Mesenchymal stem cell (in vitro differentiated cells and primary cell): ENCODE measurements at regions not wholly inside any gene's neighbourhood (a gene's known extent, or its start where the extent isn't known, plus 50 kb on each side); places are given as distances from the start of the nearest gene placed in this dataset.

Source experiments
- DNase-seq: peaks from one replicate; pipeline ENCODE4 v3.0.0-alpha.2; 2013
- H2AFZ ChIP-seq: one replicate; pipeline ENCODE4 v1.6.1; 2013; ENCODE audit warnings: low read depth, mild to moderate bottlenecking, control low read depth, inconsistent platforms, low read length, moderate library complexity
- H2AK5ac ChIP-seq: 2 replicates; pipeline ENCODE4 v1.6.1; 2013; ENCODE audit warnings: low read length, moderate library complexity, mild to moderate bottlenecking, inconsistent platforms; ENCODE audit not compliant: severe bottlenecking
- H2BK120ac ChIP-seq: one replicate; pipeline ENCODE4 v1.6.1; 2013; ENCODE audit warnings: low read depth, mild to moderate bottlenecking, inconsistent platforms, low read length, moderate library complexity
- H2BK12ac ChIP-seq, 2 experiments: one replicate each; pipeline ENCODE4 v1.6.1; 2013; ENCODE audit warnings: inconsistent platforms in 2 of 2, low read length in 2 of 2, mild to moderate bottlenecking in 2 of 2, moderate library complexity in 2 of 2, control low read depth in 1 of 2
- H2BK15ac ChIP-seq: one replicate; pipeline ENCODE4 v1.6.1; 2013; ENCODE audit warnings: mild to moderate bottlenecking, low read depth, inconsistent platforms; ENCODE audit not compliant: poor library complexity, severe bottlenecking
- H2BK5ac ChIP-seq: 2 replicates; pipeline ENCODE4 v1.6.1; 2013; ENCODE audit warnings: low read depth, mild to moderate bottlenecking, low read length, control low read depth, inconsistent platforms; ENCODE audit not compliant: poor library complexity, severe bottlenecking
- H3K14ac ChIP-seq, 2 experiments: one replicate each; pipeline ENCODE4 v1.6.1; 2013; ENCODE audit warnings: inconsistent platforms in 2 of 2, low read length in 2 of 2, control low read depth in 1 of 2, mild to moderate bottlenecking in 1 of 2, moderate library complexity in 1 of 2
- H3K18ac ChIP-seq, 2 experiments: one replicate each; pipeline ENCODE4 v1.6.1; 2013; ENCODE audit warnings: inconsistent platforms in 2 of 2, low read length in 2 of 2, control low read depth in 1 of 2, low read depth in 1 of 2, mild to moderate bottlenecking in 1 of 2
- H3K23ac ChIP-seq, 2 experiments: one replicate each; pipeline ENCODE4 v1.6.1; 2013; ENCODE audit warnings: inconsistent platforms in 2 of 2, low read length in 2 of 2, mild to moderate bottlenecking in 2 of 2, moderate library complexity in 2 of 2, control low read depth in 1 of 2
- H3K27ac ChIP-seq: 2 replicates; pipeline ENCODE4 v1.5.1; 2013; ENCODE audit warnings: mild to moderate bottlenecking, moderate library complexity, low read length, control low read depth, inconsistent platforms; ENCODE audit not compliant: poor library complexity, severe bottlenecking
- H3K27me3 ChIP-seq, 2 experiments: 2 replicates each; pipeline versions ENCODE4 v1.6.1 to v1.7.0; 2013; ENCODE audit warnings: low read length in 2 of 2, mild to moderate bottlenecking in 2 of 2, moderate library complexity in 2 of 2, control low read depth in 1 of 2, inconsistent platforms in 1 of 2; ENCODE audit not compliant: control insufficient read depth in 1 of 2, insufficient read depth in 1 of 2
- H3K36me3 ChIP-seq, 2 experiments: 2 replicates each; pipeline versions ENCODE4 v1.6.1 to v1.7.0; 2013; ENCODE audit warnings: low read length in 2 of 2, control low read depth in 1 of 2, inconsistent platforms in 1 of 2, low read depth in 1 of 2, mild to moderate bottlenecking in 1 of 2; ENCODE audit not compliant: insufficient read depth in 2 of 2, control insufficient read depth in 1 of 2
- H3K4ac ChIP-seq, 2 experiments: one replicate each; pipeline ENCODE4 v1.6.1; 2013; ENCODE audit warnings: inconsistent platforms in 2 of 2, low read length in 2 of 2, mild to moderate bottlenecking in 2 of 2, moderate library complexity in 2 of 2, control low read depth in 1 of 2, low read depth in 1 of 2
- H3K4me1 ChIP-seq: 2 replicates; pipeline ENCODE4 v1.6.1; 2013; ENCODE audit warnings: low read depth, low read length, control low read depth; ENCODE audit not compliant: control insufficient read depth, insufficient read depth
- H3K4me2 ChIP-seq: 2 replicates; pipeline ENCODE4 v1.6.1; 2013; ENCODE audit warnings: low read length, mild to moderate bottlenecking, inconsistent platforms; ENCODE audit not compliant: poor library complexity, severe bottlenecking
- H3K4me3 ChIP-seq, 2 experiments: 2 replicates each; pipeline versions ENCODE4 v1.5.1 to v1.7.0; 2013; ENCODE audit warnings: low read length in 2 of 2, mild to moderate bottlenecking in 2 of 2, control low read depth in 1 of 2, low read depth in 1 of 2; ENCODE audit not compliant: insufficient read depth in 1 of 2
- H3K79me1 ChIP-seq: replicated peaks from 2 replicates; pipeline ENCODE4 v1.6.1; 2013; ENCODE audit warnings: mild to moderate bottlenecking, control low read depth, low read length, inconsistent platforms; ENCODE audit not compliant: poor library complexity, severe bottlenecking
- H3K9ac ChIP-seq: 2 replicates; pipeline ENCODE4 v1.7.0; 2013; ENCODE audit warnings: mild to moderate bottlenecking, low read length, moderate library complexity
- H3K9me3 ChIP-seq: 2 replicates; pipeline ENCODE4 v1.7.0; 2013; ENCODE audit warnings: mild to moderate bottlenecking, low read length; ENCODE audit not compliant: control insufficient read depth
- H4K8ac ChIP-seq: one replicate; pipeline ENCODE4 v1.6.1; 2013; ENCODE audit warnings: inconsistent platforms, mild to moderate bottlenecking, low read length, moderate library complexity
- H4K91ac ChIP-seq: one replicate; pipeline ENCODE4 v1.6.1; 2013; ENCODE audit warnings: mild to moderate bottlenecking, low read length, inconsistent platforms
- WGBS: methylation state at CpG from one replicate; pipeline ENCODE4 v1.1.7; 2013; ENCODE audit warnings: mixed read lengths; 5-methylcytosine and 5-hydroxymethylcytosine counted together

- Histone ChIP-seq H3K14ac (no peak overlapping the region), H2BK120ac (no peak overlapping the region), H3K4me1 (no peaks in the 10 kb centered on the region), H4K8ac (no peak overlapping the region), H4K91ac (no peak overlapping the region), H3K36me3 (no peaks in the 10 kb centered on the region), H3K4me2 (no peak overlapping the region), H3K18ac (no peak overlapping the region), H2AK5ac (no peak overlapping the region), H3K4ac (no peak overlapping the region), H3K27me3 (no peaks in the 10 kb centered on the region), H3K9ac (no peak overlapping the region), H2BK15ac (no peak overlapping the region), H2BK5ac (no peak overlapping the region), H3K27ac (no peak overlapping the region), H3K4me3 (no peak overlapping the region), H2BK12ac (no peak overlapping the region), H3K23ac (no peak overlapping the region), H3K79me1 (no peaks in the 10 kb centered on the region), H2AFZ (no peak overlapping the region), H3K9me3 (no peaks in the 10 kb centered on the region)
- no peak for DNase-seq
- 84% methylated on average over 4 of the region's 4 CpGs for WGBS
These were observed 638.8 kb downstream of the LRRC70 start for GRCh38 chr5:63217422-63217821.

- DNase-seq, result no peak
- Histone ChIP-seq H3K27ac (no peak overlapping the region), H3K9me3 (no peaks in the 10 kb centered on the region), H3K9ac (no peak overlapping the region), H3K18ac (no peak overlapping the region), H3K79me1 (no peaks in the 10 kb centered on the region), H2BK12ac (no peak overlapping the region), H2BK15ac (no peak overlapping the region), H2AK5ac (no peak overlapping the region), H2BK5ac (no peak overlapping the region), H3K36me3 (no peaks in the 10 kb centered on the region), H3K23ac (no peak overlapping the region), H3K4me3 (no peak overlapping the region), H3K14ac (no peak overlapping the region), H3K27me3 (no peaks in the 10 kb centered on the region), H2BK120ac (no peak overlapping the region), H4K91ac (no peak overlapping the region), H3K4me2 (no peak overlapping the region), H2AFZ (no peak overlapping the region), H3K4ac (no peak overlapping the region), H3K4me1 (no peaks in the 10 kb centered on the region), H4K8ac (no peak overlapping the region)
- WGBS, result 100% methylated on average over 1 of the region's 2 CpGs
These were observed 634.6 kb downstream of the LRRC70 start for GRCh38 chr5:63213256-63213655.

- 72% methylated on average over 2 of the region's 2 CpGs for WGBS
- no peak overlapping the region for H3K4ac ChIP-seq
- no peaks in the 10 kb centered on the region for H3K9me3 ChIP-seq
- no peak overlapping the region for H2BK120ac ChIP-seq
- no peak overlapping the region for H3K4me2 ChIP-seq
- no peaks in the 10 kb centered on the region for H3K27me3 ChIP-seq
- no peak overlapping the region for H2BK12ac ChIP-seq
- H3K14ac ChIP-seq, result no peak overlapping the region
- H3K23ac ChIP-seq, result no peak overlapping the region
- no peaks in the 10 kb centered on the region for H3K4me1 ChIP-seq
- no peaks in the 10 kb centered on the region for H3K79me1 ChIP-seq
- H2AFZ ChIP-seq, result no peak overlapping the region
- H3K9ac ChIP-seq, result no peak overlapping the region
- H2BK15ac ChIP-seq, result no peak overlapping the region
- no peak overlapping the region for H3K18ac ChIP-seq
- H3K27ac ChIP-seq, result no peak overlapping the region
- H3K36me3 ChIP-seq, result no peaks in the 10 kb centered on the region
- DNase-seq, result no peak
- no peak overlapping the region for H3K4me3 ChIP-seq
- no peak overlapping the region for H4K91ac ChIP-seq
- no peak overlapping the region for H2BK5ac ChIP-seq
- no peak overlapping the region for H2AK5ac ChIP-seq
- H4K8ac ChIP-seq, result no peak overlapping the region
These were observed 633.0 kb downstream of the LRRC70 start for GRCh38 chr5:63211448-63212132.

- 55% methylated on average over 2 of the region's 2 CpGs for WGBS
These were observed 627.4 kb downstream of the LRRC70 start for GRCh38 chr5:63205976-63206375.

More at GRCh38 chr5:63205976-63206375, 627.4 kb downstream of the LRRC70 start:
- no peak overlapping the region for H2BK15ac ChIP-seq
- H3K4me2 ChIP-seq, result no peak overlapping the region
- no peaks in the 10 kb centered on the region for H3K79me1 ChIP-seq
- H3K9ac ChIP-seq, result no peak overlapping the region
- H3K27me3 ChIP-seq, result no peaks in the 10 kb centered on the region
- no peak overlapping the region for H3K27ac ChIP-seq
- no peak overlapping the region for H2BK120ac ChIP-seq
- no peak overlapping the region for H2AK5ac ChIP-seq
- no peak for DNase-seq
- no peak overlapping the region for H2BK5ac ChIP-seq
- H3K4me3 ChIP-seq, result no peak overlapping the region
- H3K4ac ChIP-seq, result no peak overlapping the region
- H3K14ac ChIP-seq, result no peak overlapping the region
- no peaks in the 10 kb centered on the region for H3K4me1 ChIP-seq
- H2BK12ac ChIP-seq, result no peak overlapping the region
- no peak overlapping the region for H4K91ac ChIP-seq
- no peak overlapping the region for H3K18ac ChIP-seq
- H3K9me3 ChIP-seq, result no peaks in the 10 kb centered on the region
- H3K36me3 ChIP-seq, result no peaks in the 10 kb centered on the region
- H3K23ac ChIP-seq, result no peak overlapping the region
- no peak overlapping the region for H2AFZ ChIP-seq
- H4K8ac ChIP-seq, result no peak overlapping the region
